Liver (tissue), 7 donors: ENCODE measurements at regions not wholly inside any gene's neighbourhood (a gene's known extent, or its start where the extent isn't known, plus 50 kb on each side); places are given as distances from the start of the nearest gene placed in this dataset.
"Not testable (repeated sequence)": the region's sequence is repeated elsewhere in the genome, so short reads cannot be mapped to it uniquely, and the experiment has no call there.

Experiments used
- DNase-seq: peaks from one replicate; pipeline ENCODE4 v3.0.0-alpha.2; 2017; ENCODE audit warnings: low spot score
- H3K27ac ChIP-seq, 2 donors: one replicate each; pipeline ENCODE4 v1.7.0; 2013; ENCODE audit warnings: inconsistent platforms in 2 of 2, low read length in 2 of 2, control low read depth in 1 of 2, low read depth in 1 of 2, mild to moderate bottlenecking in 1 of 2
- H3K27me3 ChIP-seq, 4 donors: one replicate each; pipeline versions ENCODE4 v1.6.1 to v1.7.0; 2013; ENCODE audit warnings: low read length in 3 of 4, inconsistent platforms in 1 of 4, mild to moderate bottlenecking in 1 of 4, moderate library complexity in 1 of 4; ENCODE audit not compliant: control insufficient read depth in 4 of 4, insufficient read depth in 4 of 4
- H3K36me3 ChIP-seq, 4 donors: one replicate each; pipeline versions ENCODE4 v1.6.1 to v1.7.0; 2013; ENCODE audit warnings: low read length in 3 of 4, mild to moderate bottlenecking in 3 of 4, low read depth in 1 of 4, moderate library complexity in 1 of 4; ENCODE audit not compliant: control insufficient read depth in 4 of 4, insufficient read depth in 3 of 4
- H3K4me1 ChIP-seq, 4 donors: one replicate each; pipeline versions ENCODE4 v1.6.1 to v1.7.0; 2013; ENCODE audit warnings: low read length in 3 of 4, mild to moderate bottlenecking in 3 of 4, moderate library complexity in 1 of 4; ENCODE audit not compliant: control insufficient read depth in 4 of 4, insufficient read depth in 4 of 4
- H3K4me3 ChIP-seq, 3 donors: one replicate each; pipeline versions ENCODE4 v1.6.1 to v1.7.0; 2013; ENCODE audit warnings: low read length in 3 of 3, control low read depth in 1 of 3, low read depth in 1 of 3, mild to moderate bottlenecking in 1 of 3
- H3K9ac ChIP-seq, 2 donors: one replicate each; pipeline ENCODE4 v1.7.0; 2013; ENCODE audit warnings: low read length in 2 of 2, mild to moderate bottlenecking in 2 of 2, moderate library complexity in 2 of 2, control low read depth in 1 of 2, low read depth in 1 of 2
- H3K9me3 ChIP-seq, 4 donors: one replicate each; pipeline versions ENCODE4 v1.6.1 to v1.7.0; 2013; ENCODE audit warnings: low read length in 3 of 4; ENCODE audit not compliant: control insufficient read depth in 4 of 4
- EGR1 ChIP-seq, 2 donors: IDR thresholded peaks; 2 replicates each; pipeline ENCODE4 v1.6.1; 2016 to 2018; ENCODE audit warnings: antibody characterized with exemption in 2 of 2, low read depth in 2 of 2
- FOXA2 ChIP-seq: IDR thresholded peaks from 2 replicates; pipeline ENCODE4 v1.6.1; 2016; ENCODE audit warnings: antibody characterized with exemption
- GABPA ChIP-seq, 2 donors: IDR thresholded peaks in 1 of 2; conservative IDR thresholded peaks in 1 of 2; 2 replicates each; pipeline ENCODE4 v1.6.1; 2016; ENCODE audit warnings: antibody characterized with exemption in 2 of 2, mild to moderate bottlenecking in 1 of 2, moderate library complexity in 1 of 2
- HNF4A ChIP-seq, 2 donors: conservative IDR thresholded peaks; 2 replicates each; pipeline ENCODE4 v1.6.1; 2016; ENCODE audit warnings: antibody characterized with exemption in 2 of 2, mild to moderate bottlenecking in 2 of 2
- RAD21 ChIP-seq, 2 donors: IDR thresholded peaks; 2 replicates each; pipeline ENCODE4 v1.6.1; 2016; ENCODE audit warnings: antibody characterized with exemption in 2 of 2, mild to moderate bottlenecking in 2 of 2
- RXRA ChIP-seq, 2 donors: IDR thresholded peaks; 2 replicates each; pipeline ENCODE4 v1.6.1; 2017 to 2018; ENCODE audit warnings: antibody characterized with exemption in 2 of 2, mild to moderate bottlenecking in 1 of 2
- SP1 ChIP-seq: IDR thresholded peaks from 2 replicates; pipeline ENCODE4 v1.6.1; 2018; ENCODE audit warnings: antibody characterized with exemption, mild to moderate bottlenecking
- TAF1 ChIP-seq: conservative IDR thresholded peaks from 2 replicates; pipeline ENCODE4 v1.6.1; 2016; ENCODE audit warnings: antibody characterized with exemption, mild to moderate bottlenecking
- WGBS: extraction: QIAGEN DNeasy Blood & Tissue Kit; methylation state at CpG from one replicate; pipeline ENCODE4 v1.1.7; 2013; 5-methylcytosine and 5-hydroxymethylcytosine counted together
- TF ChIP-seq, protein P1 (sequence below): IDR thresholded peaks from 2 replicates; pipeline ENCODE4 v1.6.1; 2016; ENCODE audit warnings: antibody characterized with exemption, mild to moderate bottlenecking
- TF ChIP-seq, protein P2 (sequence below): IDR thresholded peaks from 2 replicates; pipeline ENCODE4 v1.6.1; 2016; ENCODE audit warnings: antibody characterized with exemption
- TF ChIP-seq, protein P3 (sequence below): IDR thresholded peaks from 2 replicates; pipeline ENCODE4 v1.6.1; 2016; ENCODE audit warnings: antibody characterized with exemption
- donor health status: healthy.
- donor health status: healthy.
- donor health status: healthy.
- donor health status: healthy.

DNA sequence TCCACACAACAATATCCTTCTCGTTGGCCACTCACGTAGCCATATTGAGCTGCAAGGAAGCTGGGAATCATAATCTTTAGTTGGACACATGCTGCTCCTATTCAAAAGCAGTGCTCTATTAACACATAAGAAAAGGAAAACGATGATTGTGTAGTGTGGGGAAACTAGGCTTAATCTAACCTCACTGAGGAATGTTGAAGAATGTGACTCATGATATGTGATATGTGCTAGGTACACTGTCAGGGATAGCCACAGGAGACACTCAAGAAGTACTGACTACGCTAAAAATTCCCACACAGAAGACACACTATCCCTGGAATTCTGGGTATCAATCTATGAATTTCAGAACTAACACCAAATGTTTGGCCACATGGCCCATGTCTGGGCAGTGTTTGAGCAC is 328.1 kb upstream of the KLHL29 start:
- WGBS = 92% methylated on average over 4 of the region's 4 CpGs
- H3K4me3 ChIP-seq, H3K4me1 ChIP-seq, H3K9ac ChIP-seq, H3K9me3 ChIP-seq, H3K27ac ChIP-seq, H3K27me3 ChIP-seq, H3K36me3 ChIP-seq, DNase-seq: not testable (repeated sequence)

DNA sequence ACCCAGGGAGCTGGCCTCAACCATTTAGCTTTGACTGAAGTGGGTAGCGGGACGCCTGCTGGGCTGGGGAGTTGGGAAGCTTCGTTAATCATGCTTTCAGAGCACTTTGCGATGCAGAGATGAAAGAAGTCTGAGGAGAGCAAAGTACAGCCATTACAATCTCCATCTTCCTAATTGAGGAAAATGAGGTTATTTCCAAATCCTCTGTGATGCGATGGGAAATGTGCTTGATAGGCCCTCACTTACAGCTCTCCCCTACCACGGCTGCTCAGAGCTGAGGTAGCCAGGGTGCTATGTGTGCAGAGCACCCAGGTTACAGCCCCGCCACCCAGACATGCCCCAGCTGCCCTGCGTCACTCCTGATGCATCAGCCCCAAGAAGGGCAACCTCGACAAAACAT is 326.5 kb upstream of the KLHL29 start:
- H3K4me1 ChIP-seq = no peaks in the 10 kb centered on the region
- peaks cover 0 to 2% (median 0%) of the 10 kb centered on the region in 4 donors for H3K36me3 ChIP-seq
- WGBS = 92% methylated on average over 9 of the region's 9 CpGs
- no peak overlapping the region for H3K4me3 ChIP-seq
- no peak for DNase-seq
- H3K9ac ChIP-seq = no peak overlapping the region
- no peak for TF ChIP-seq RAD21 (IDR thresholded peaks at IDR 0.05)
- TF ChIP-seq, protein P1, sequence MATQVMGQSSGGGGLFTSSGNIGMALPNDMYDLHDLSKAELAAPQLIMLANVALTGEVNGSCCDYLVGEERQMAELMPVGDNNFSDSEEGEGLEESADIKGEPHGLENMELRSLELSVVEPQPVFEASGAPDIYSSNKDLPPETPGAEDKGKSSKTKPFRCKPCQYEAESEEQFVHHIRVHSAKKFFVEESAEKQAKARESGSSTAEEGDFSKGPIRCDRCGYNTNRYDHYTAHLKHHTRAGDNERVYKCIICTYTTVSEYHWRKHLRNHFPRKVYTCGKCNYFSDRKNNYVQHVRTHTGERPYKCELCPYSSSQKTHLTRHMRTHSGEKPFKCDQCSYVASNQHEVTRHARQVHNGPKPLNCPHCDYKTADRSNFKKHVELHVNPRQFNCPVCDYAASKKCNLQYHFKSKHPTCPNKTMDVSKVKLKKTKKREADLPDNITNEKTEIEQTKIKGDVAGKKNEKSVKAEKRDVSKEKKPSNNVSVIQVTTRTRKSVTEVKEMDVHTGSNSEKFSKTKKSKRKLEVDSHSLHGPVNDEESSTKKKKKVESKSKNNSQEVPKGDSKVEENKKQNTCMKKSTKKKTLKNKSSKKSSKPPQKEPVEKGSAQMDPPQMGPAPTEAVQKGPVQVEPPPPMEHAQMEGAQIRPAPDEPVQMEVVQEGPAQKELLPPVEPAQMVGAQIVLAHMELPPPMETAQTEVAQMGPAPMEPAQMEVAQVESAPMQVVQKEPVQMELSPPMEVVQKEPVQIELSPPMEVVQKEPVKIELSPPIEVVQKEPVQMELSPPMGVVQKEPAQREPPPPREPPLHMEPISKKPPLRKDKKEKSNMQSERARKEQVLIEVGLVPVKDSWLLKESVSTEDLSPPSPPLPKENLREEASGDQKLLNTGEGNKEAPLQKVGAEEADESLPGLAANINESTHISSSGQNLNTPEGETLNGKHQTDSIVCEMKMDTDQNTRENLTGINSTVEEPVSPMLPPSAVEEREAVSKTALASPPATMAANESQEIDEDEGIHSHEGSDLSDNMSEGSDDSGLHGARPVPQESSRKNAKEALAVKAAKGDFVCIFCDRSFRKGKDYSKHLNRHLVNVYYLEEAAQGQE = no peak
- TF ChIP-seq FOXA2 = no peak
- TF ChIP-seq EGR1 (IDR thresholded peaks at IDR 0.05; ENCODE audit: low read depth in 2 of 2) = no peak
- TF ChIP-seq TAF1 = no peak
- TF ChIP-seq, protein P2, sequence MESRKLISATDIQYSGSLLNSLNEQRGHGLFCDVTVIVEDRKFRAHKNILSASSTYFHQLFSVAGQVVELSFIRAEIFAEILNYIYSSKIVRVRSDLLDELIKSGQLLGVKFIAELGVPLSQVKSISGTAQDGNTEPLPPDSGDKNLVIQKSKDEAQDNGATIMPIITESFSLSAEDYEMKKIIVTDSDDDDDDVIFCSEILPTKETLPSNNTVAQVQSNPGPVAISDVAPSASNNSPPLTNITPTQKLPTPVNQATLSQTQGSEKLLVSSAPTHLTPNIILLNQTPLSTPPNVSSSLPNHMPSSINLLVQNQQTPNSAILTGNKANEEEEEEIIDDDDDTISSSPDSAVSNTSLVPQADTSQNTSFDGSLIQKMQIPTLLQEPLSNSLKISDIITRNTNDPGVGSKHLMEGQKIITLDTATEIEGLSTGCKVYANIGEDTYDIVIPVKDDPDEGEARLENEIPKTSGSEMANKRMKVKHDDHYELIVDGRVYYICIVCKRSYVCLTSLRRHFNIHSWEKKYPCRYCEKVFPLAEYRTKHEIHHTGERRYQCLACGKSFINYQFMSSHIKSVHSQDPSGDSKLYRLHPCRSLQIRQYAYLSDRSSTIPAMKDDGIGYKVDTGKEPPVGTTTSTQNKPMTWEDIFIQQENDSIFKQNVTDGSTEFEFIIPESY = no peak
- no peak for TF ChIP-seq HNF4A (conservative IDR thresholded peaks at IDR 0.05)
- TF ChIP-seq GABPA (IDR thresholded peaks at IDR 0.05 in 1 of 2, conservative IDR thresholded peaks at IDR 0.05 in 1 of 2) = no peak
- TF ChIP-seq, protein P3, sequence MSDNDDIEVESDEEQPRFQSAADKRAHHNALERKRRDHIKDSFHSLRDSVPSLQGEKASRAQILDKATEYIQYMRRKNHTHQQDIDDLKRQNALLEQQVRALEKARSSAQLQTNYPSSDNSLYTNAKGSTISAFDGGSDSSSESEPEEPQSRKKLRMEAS = no peak
- no peak for TF ChIP-seq SP1
- H3K27me3 ChIP-seq = no peaks in the 10 kb centered on the region
- no peak overlapping the region for H3K27ac ChIP-seq
- H3K9me3 ChIP-seq = no peaks in the 10 kb centered on the region

DNA sequence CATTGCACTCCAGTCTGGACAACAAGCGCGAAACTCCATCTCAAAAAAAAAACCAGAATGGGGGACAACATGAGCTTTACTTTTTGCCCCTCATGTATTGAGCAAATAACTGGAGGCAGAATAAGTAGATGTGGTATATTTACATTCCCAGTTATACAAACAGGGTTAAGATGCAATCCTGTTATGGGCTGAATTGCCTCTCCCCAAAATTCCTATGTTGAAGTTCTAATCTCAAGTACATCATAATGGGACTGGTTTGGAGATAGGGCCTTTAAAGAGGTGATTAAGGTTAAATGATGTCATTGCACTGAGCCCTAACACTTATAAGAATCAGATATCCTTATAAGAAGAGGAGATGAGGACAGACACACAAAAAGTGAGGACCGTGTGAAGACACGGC is 319.8 kb upstream of the KLHL29 start:
- Histone ChIP-seq H3K27me3 (no peaks in the 10 kb centered on the region), H3K27ac (no peak overlapping the region), H3K9me3 (no peaks in the 10 kb centered on the region), H3K4me3 (no peak overlapping the region), H3K36me3 (no peaks in the 10 kb centered on the region), H3K4me1 (peaks cover 12 to 37% (median 29%) of the 10 kb centered on the region in 4 donors), H3K9ac (no peak overlapping the region)
- WGBS = 98% methylated on average over 4 of the region's 4 CpGs
- TF ChIP-seq, protein P3 = no peak
- no peak for TF ChIP-seq RXRA (IDR thresholded peaks at IDR 0.05)
- DNase-seq = no peak
